ENCODE measurements at regions not wholly inside any gene's neighbourhood (a gene's known extent, or its start where the extent isn't known, plus 50 kb on each side); places are given as distances from the start of the nearest gene placed in this dataset.

GRCh38 chr7:45363669-45364068 is 206.1 kb downstream of the RAMP3 start:
- no peak for TF ChIP-seq POLR2A (IDR thresholded peaks at IDR 0.05)
- TF ChIP-seq POLR2AphosphoS5 (IDR thresholded peaks at IDR 0.05) = no peak
- no peak for TF ChIP-seq CTCF (IDR thresholded peaks at IDR 0.05)
- TF ChIP-seq EP300 (IDR thresholded peaks at IDR 0.05) = no peak
- Histone ChIP-seq H3K4me3 (no peak overlapping the region), H3K27me3 (peaks cover 3% of the 10 kb centered on the region), H3K27ac (no peak overlapping the region), H3K9me3 (no peaks in the 10 kb centered on the region), H3K36me3 (no peaks in the 10 kb centered on the region), H3K4me1 (no peaks in the 10 kb centered on the region)
- WGBS = 55% methylated on average over 7 of the region's 7 CpGs
- no peak for DNase-seq (ENCODE audit: low spot score in 2 of 2)

- Histone ChIP-seq H3K27ac (no peak overlapping the region), H3K4me3 (no peak overlapping the region), H3K27me3 (peaks cover 3% of the 10 kb centered on the region), H3K9me3 (no peaks in the 10 kb centered on the region), H3K4me1 (no peaks in the 10 kb centered on the region), H3K36me3 (no peaks in the 10 kb centered on the region)
- WGBS = 74% methylated on average over 4 of the region's 4 CpGs
- no peak for DNase-seq (ENCODE audit: low spot score in 2 of 2)
- no peak for TF ChIP-seq POLR2A (IDR thresholded peaks at IDR 0.05)
- TF ChIP-seq EP300 (IDR thresholded peaks at IDR 0.05) = no peak
- no peak for TF ChIP-seq CTCF (IDR thresholded peaks at IDR 0.05)
- TF ChIP-seq POLR2AphosphoS5 (IDR thresholded peaks at IDR 0.05) = no peak
Measured at GRCh38 chr7:45365341-45365740, 207.8 kb downstream of the RAMP3 start.

- no peaks in the 10 kb centered on the region for H3K9me3 ChIP-seq
- H3K36me3 ChIP-seq = no peaks in the 10 kb centered on the region
- peaks cover 3% of the 10 kb centered on the region for H3K27me3 ChIP-seq
- no peak for DNase-seq (ENCODE audit: low spot score in 2 of 2)
- H3K4me3 ChIP-seq = no peak overlapping the region
- no peak for TF ChIP-seq EP300 (IDR thresholded peaks at IDR 0.05)
- H3K27ac ChIP-seq = no peak overlapping the region
- no peaks in the 10 kb centered on the region for H3K4me1 ChIP-seq
- WGBS = 82% methylated on average over 3 of the region's 3 CpGs
Measured at GRCh38 chr7:45366475-45366874, 207.7 kb upstream of the ADCY1 start.

- Histone ChIP-seq H3K9me3 (no peaks in the 10 kb centered on the region), H3K27ac (no peak overlapping the region), H3K4me1 (no peaks in the 10 kb centered on the region), H3K36me3 (no peaks in the 10 kb centered on the region), H3K4me3 (no peak overlapping the region), H3K27me3 (peaks cover 3% of the 10 kb centered on the region)
- TF ChIP-seq POLR2AphosphoS5 (IDR thresholded peaks at IDR 0.05) (no peak), POLR2A (IDR thresholded peaks at IDR 0.05) (no peak), CTCF (IDR thresholded peaks at IDR 0.05) (no peak), EP300 (IDR thresholded peaks at IDR 0.05) (no peak)
- no peak for DNase-seq (ENCODE audit: low spot score in 2 of 2)
- 36% methylated on average over 5 of the region's 5 CpGs for WGBS
Measured at GRCh38 chr7:45367026-45367425, 207.1 kb upstream of the ADCY1 start.

GRCh38 chr7:45368129-45368807 is 205.9 kb upstream of the ADCY1 start:
- Histone ChIP-seq H3K4me1 (no peaks in the 10 kb centered on the region), H3K4me3 (no peak overlapping the region), H3K27me3 (peaks cover 3% of the 10 kb centered on the region), H3K36me3 (no peaks in the 10 kb centered on the region), H3K9me3 (no peaks in the 10 kb centered on the region), H3K27ac (no peak overlapping the region)
- TF ChIP-seq POLR2A (IDR thresholded peaks at IDR 0.05) (no peak), EP300 (IDR thresholded peaks at IDR 0.05) (no peak), POLR2AphosphoS5 (IDR thresholded peaks at IDR 0.05) (no peak), CTCF (IDR thresholded peaks at IDR 0.05) (no peak)
- no peak for DNase-seq (ENCODE audit: low spot score in 2 of 2)

GRCh38 chr7:45384499-45384898 is 189.7 kb upstream of the ADCY1 start:
- no peaks in the 10 kb centered on the region for H3K36me3 ChIP-seq
- 87% methylated on average over 4 of the region's 4 CpGs for WGBS
- H3K9me3 ChIP-seq = no peaks in the 10 kb centered on the region
- TF ChIP-seq POLR2A (IDR thresholded peaks at IDR 0.05) = no peak
- TF ChIP-seq POLR2AphosphoS5 (IDR thresholded peaks at IDR 0.05) = no peak
- no peak for TF ChIP-seq CTCF (IDR thresholded peaks at IDR 0.05)
- TF ChIP-seq EP300 (IDR thresholded peaks at IDR 0.05) = no peak
- H3K27ac ChIP-seq = no peak overlapping the region
- H3K4me1 ChIP-seq = no peaks in the 10 kb centered on the region
- H3K4me3 ChIP-seq = no peak overlapping the region
- no peaks in the 10 kb centered on the region for H3K27me3 ChIP-seq
- no peak for DNase-seq (ENCODE audit: low spot score in 2 of 2)

Data from suprapubic skin (tissue), 4 donors.